Thyroid gland (tissue), 4 donors: ENCODE measurements at regions not wholly inside any gene's neighbourhood (a gene's known extent, or its start where the extent isn't known, plus 50 kb on each side); places are given as distances from the start of the nearest gene placed in this dataset.

Experiments used
- POLR2A ChIP-seq, 2 donors: fragments of 450-650 bp; IDR thresholded peaks; one replicate each; pipeline ENCODE4 v1.6.1; 2017; ENCODE audit warnings: antibody characterized with exemption in 2 of 2, mild to moderate bottlenecking in 2 of 2, moderate library complexity in 1 of 2
- TF ChIP-seq, protein P1 (sequence below), 6 experiments: fragments of 200-600 bp in 3 of 6; fragments of 450-650 bp in 3 of 6; sonication (generic) in 3 of 6; IDR thresholded peaks; one replicate each; pipeline ENCODE4 v1.5.1; 2016 to 2019; ENCODE audit warnings: antibody characterized with exemption in 6 of 6, mild to moderate bottlenecking in 2 of 6, inconsistent platforms in 1 of 6, moderate library complexity in 1 of 6

DNA sequence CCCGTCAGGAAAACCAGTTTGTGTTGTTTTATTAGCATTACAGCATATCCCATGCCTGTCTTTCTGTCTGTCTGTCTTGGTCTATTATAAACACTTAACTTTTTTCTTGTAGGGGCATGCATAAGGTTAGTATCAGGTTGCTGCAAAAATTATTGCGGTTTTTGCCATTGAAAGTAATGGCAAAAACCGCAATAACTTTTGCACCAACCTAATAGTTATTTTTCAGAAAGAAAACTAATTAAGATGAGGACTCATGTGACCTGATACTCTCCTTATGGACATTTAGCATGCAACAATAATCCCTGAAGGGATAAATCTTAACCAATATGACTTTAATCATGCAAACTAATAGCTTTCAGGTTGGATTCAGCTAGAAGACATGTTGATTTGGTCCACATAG, 326.7 kb upstream of the SUCLG2 start:
- TF ChIP-seq, protein P1, sequence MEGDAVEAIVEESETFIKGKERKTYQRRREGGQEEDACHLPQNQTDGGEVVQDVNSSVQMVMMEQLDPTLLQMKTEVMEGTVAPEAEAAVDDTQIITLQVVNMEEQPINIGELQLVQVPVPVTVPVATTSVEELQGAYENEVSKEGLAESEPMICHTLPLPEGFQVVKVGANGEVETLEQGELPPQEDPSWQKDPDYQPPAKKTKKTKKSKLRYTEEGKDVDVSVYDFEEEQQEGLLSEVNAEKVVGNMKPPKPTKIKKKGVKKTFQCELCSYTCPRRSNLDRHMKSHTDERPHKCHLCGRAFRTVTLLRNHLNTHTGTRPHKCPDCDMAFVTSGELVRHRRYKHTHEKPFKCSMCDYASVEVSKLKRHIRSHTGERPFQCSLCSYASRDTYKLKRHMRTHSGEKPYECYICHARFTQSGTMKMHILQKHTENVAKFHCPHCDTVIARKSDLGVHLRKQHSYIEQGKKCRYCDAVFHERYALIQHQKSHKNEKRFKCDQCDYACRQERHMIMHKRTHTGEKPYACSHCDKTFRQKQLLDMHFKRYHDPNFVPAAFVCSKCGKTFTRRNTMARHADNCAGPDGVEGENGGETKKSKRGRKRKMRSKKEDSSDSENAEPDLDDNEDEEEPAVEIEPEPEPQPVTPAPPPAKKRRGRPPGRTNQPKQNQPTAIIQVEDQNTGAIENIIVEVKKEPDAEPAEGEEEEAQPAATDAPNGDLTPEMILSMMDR (IDR thresholded peaks at IDR 0.05): no peak
- no peak for TF ChIP-seq POLR2A (IDR thresholded peaks at IDR 0.05)
